ENCODE measurements at regions not wholly inside any gene's neighbourhood (a gene's known extent, or its start where the extent isn't known, plus 50 kb on each side); places are given as distances from the start of the nearest gene placed in this dataset.

- no peak for TF ChIP-seq SMARCA5 (IDR thresholded peaks at IDR 0.05)
- TF ChIP-seq POLR2AphosphoS2 (IDR thresholded peaks at IDR 0.05; ENCODE audit: low read depth, low read length), result no peak
- no peak for TF ChIP-seq REST (IDR thresholded peaks at IDR 0.05; ENCODE audit: low read depth, low read length)
- TF ChIP-seq NR2C2 (IDR thresholded peaks at IDR 0.05; ENCODE audit: borderline replicate concordance, control insufficient read depth, insufficient read length, low read depth), result no peak
- TF ChIP-seq TARDBP (IDR thresholded peaks at IDR 0.05; ENCODE audit: borderline replicate concordance), result no peak
- no peak for TF ChIP-seq USF2 (IDR thresholded peaks at IDR 0.05; ENCODE audit: borderline replicate concordance, low read depth, low read length)
- no peak for TF ChIP-seq IKZF2 (IDR thresholded peaks at IDR 0.05)
- no peak for TF ChIP-seq WRNIP1 (IDR thresholded peaks at IDR 0.05; ENCODE audit: borderline replicate concordance, low read depth, low read length)
- TF ChIP-seq RBBP5 (conservative IDR thresholded peaks at IDR 0.05), result no peak
- TF ChIP-seq CBFB (IDR thresholded peaks at IDR 0.05; ENCODE audit: low read depth), result no peak
- in situ Hi-C loops (cut with MboI), result no loop called here
- ChIA-PET SMC1A (ENCODE audit: uncharacterized antibody, unreplicated experiment) (no interaction called here), CTCF (no interaction called here), RAD21 (ENCODE audit: unreplicated experiment) (no interaction called here), POLR2A (no interaction called here)
- ATAC-seq, result no peak
- Histone ChIP-seq H3K9ac (ENCODE audit: control insufficient read depth, insufficient read depth, low read length) (no peak overlapping the region), H3K4me1 (ENCODE audit: control insufficient read depth, insufficient read depth, low read length) (no peaks in the 10 kb centered on the region), H3K27ac (ENCODE audit: control insufficient read depth, insufficient read depth) (no peak overlapping the region), H3K4me2 (ENCODE audit: control insufficient read depth, insufficient read depth) (no peak overlapping the region), H3K27me3 (replicated peaks in 1 of 2; ENCODE audit: control insufficient read depth in 2 of 2, insufficient read depth in 2 of 2, low read length in 1 of 2) (no peaks in the 10 kb centered on the region; a peak in 1 of 4 replicates), H3K4me3 (no peak overlapping the region), H2AFZ (ENCODE audit: control insufficient read depth, low read depth, low read length) (no peak overlapping the region), H4K20me1 (ENCODE audit: control insufficient read depth, insufficient read depth) (no peaks in the 10 kb centered on the region), H3K79me2 (ENCODE audit: control insufficient read depth, insufficient read depth, low read length) (no peaks in the 10 kb centered on the region), H3K36me3 (ENCODE audit: control insufficient read depth in 2 of 2, insufficient read depth in 2 of 2, low read length in 1 of 2) (no peaks in the 10 kb centered on the region), H3K9me3 (replicated peaks; ENCODE audit: control insufficient read depth, insufficient read depth, low read length) (no peaks in the 10 kb centered on the region)
- intact Hi-C loops (cut with micrococcal nuclease; ENCODE audit: unreplicated experiment), result no loop called here
- no peak for DNase-seq (ENCODE audit: low read depth, low spot score)
- no peak for FAIRE-seq
- 49% methylated on average over 10 of the region's 10 CpGs for WGBS (ENCODE audit: insufficient coverage, insufficient replicate concordance, low lambda C conversion rate, missing lambda C conversion rate)
- BruUV-seq (replicated peaks), result no TSS peak
These were observed 85.6 kb downstream of the ANKRD60 start for GRCh38 chr20:58142843-58143185.

All from GM12878 (cell line).